GM12878 (cell line): ENCODE measurements at regions not wholly inside any gene's neighbourhood (a gene's known extent, or its start where the extent isn't known, plus 50 kb on each side); places are given as distances from the start of the nearest gene placed in this dataset.

Source experiments
- ATAC-seq: fragments of 200-7000 bp; cut with Tn5 transposase; 3 replicates; pipeline ENCODE4 v1.9.1; 2020; ENCODE audit warnings: mild to moderate bottlenecking, moderate library complexity
- BruUV-seq: library from RNA; stranded (reverse); fragments of 400-500 nt; replicated peaks from 2 replicates; lab custom pipeline; 2021; lab: Mats Ljungman, UMichigan
- CTCF ChIA-PET: fragments of 300-600 bp; sonication (Branson Sonifier 250); formaldehyde crosslinking; extraction: SDS; loops from one replicate; lab custom pipeline; 2021; ENCODE audit warnings: inconsistent platforms; lab: Yijun Ruan, JAX
- POLR2A ChIA-PET: fragments of 350-600 bp; formaldehyde crosslinking; extraction: SDS; loops from one replicate; lab custom pipeline; 2021; ENCODE audit warnings: inconsistent platforms; lab: Charles Lee
- RAD21 ChIA-PET: fragments of 300-600 bp; sonication (Branson Sonifier 250); formaldehyde crosslinking; loops from one replicate; lab custom pipeline; 2023; ENCODE audit warnings: antibody characterized with exemption; ENCODE audit not compliant: unreplicated experiment; lab: Charles Lee
- SMC1A ChIA-PET: fragments of 300-600 bp; sonication (Branson Sonifier 250); formaldehyde crosslinking; loops from one replicate; lab custom pipeline; 2023; ENCODE audit not compliant: unreplicated experiment, uncharacterized antibody; lab: Charles Lee
- DNase-seq: peaks from one replicate; pipeline ENCODE4 v3.0.0-alpha.2; 2011; ENCODE audit warnings: low read depth, low spot score
- FAIRE-seq: peaks from 3 replicates; lab custom pipeline; 2011; peaks lifted over from hg19 to GRCh38; lab: Jason Lieb, UNC
- H2AFZ ChIP-seq: 2 replicates; pipeline ENCODE4 v1.6.0; 2011; ENCODE audit warnings: low read depth, low read length, control low read depth; ENCODE audit not compliant: control insufficient read depth
- H3K27ac ChIP-seq: 2 replicates; pipeline ENCODE4 v1.5.1; 2011; ENCODE audit warnings: control low read depth; ENCODE audit not compliant: control insufficient read depth, insufficient read depth
- H3K27me3 ChIP-seq, 2 experiments: replicated peaks in 1 of 2; 2 replicates each; pipeline versions ENCODE4 v1.6.0 to v1.6.1; 2011; ENCODE audit warnings: low read length in 1 of 2; ENCODE audit not compliant: control insufficient read depth in 2 of 2, insufficient read depth in 2 of 2
- H3K36me3 ChIP-seq, 2 experiments: 2 replicates each; pipeline ENCODE4 v1.5.1; 2011; ENCODE audit warnings: low read length in 1 of 2; ENCODE audit not compliant: control insufficient read depth in 2 of 2, insufficient read depth in 2 of 2
- H3K4me1 ChIP-seq: 2 replicates; pipeline ENCODE4 v1.6.1; 2011; ENCODE audit warnings: mild to moderate bottlenecking, low read length, moderate library complexity, mixed read lengths; ENCODE audit not compliant: control insufficient read depth, insufficient read depth
- H3K4me2 ChIP-seq: 2 replicates; pipeline ENCODE4 v1.6.0; 2011; ENCODE audit warnings: control low read depth; ENCODE audit not compliant: control insufficient read depth, insufficient read depth
- H3K4me3 ChIP-seq: fragments of 200-600 bp; sonication (generic); 2 replicates; pipeline ENCODE4 v1.5.1; 2016
- H3K79me2 ChIP-seq: 2 replicates; pipeline ENCODE4 v1.6.0; 2011; ENCODE audit warnings: low read length; ENCODE audit not compliant: control insufficient read depth, insufficient read depth
- H3K9ac ChIP-seq: 2 replicates; pipeline ENCODE4 v1.8.0; 2011; ENCODE audit warnings: low read length, control low read depth, mixed read lengths; ENCODE audit not compliant: control insufficient read depth, insufficient read depth
- H3K9me3 ChIP-seq: replicated peaks from 3 replicates; pipeline ENCODE4 v1.5.1; 2011; ENCODE audit warnings: mild to moderate bottlenecking, low read length; ENCODE audit not compliant: control insufficient read depth, insufficient read depth
- H4K20me1 ChIP-seq: 2 replicates; pipeline ENCODE4 v1.6.0; 2011; ENCODE audit not compliant: control insufficient read depth, insufficient read depth
- MEF2A ChIP-seq: IDR thresholded peaks from 2 replicates; pipeline ENCODE4 v1.6.1; 2011; ENCODE audit warnings: low read depth, mild to moderate bottlenecking, low read length, moderate library complexity; ENCODE audit not compliant: insufficient read depth
- RBBP5 ChIP-seq: fragments of 200-600 bp; sonication (generic); conservative IDR thresholded peaks from 2 replicates; pipeline ENCODE4 v1.6.1; 2016
- RFX5 ChIP-seq: IDR thresholded peaks from 2 replicates; pipeline ENCODE4 v1.6.1; 2011; ENCODE audit warnings: low read depth, low read length, improper control_type of control experiment
- RUNX3 ChIP-seq: IDR thresholded peaks from 2 replicates; pipeline ENCODE4 v1.6.1; 2012; ENCODE audit warnings: low read length, inconsistent platforms
- TCF3 ChIP-seq: IDR thresholded peaks from 2 replicates; pipeline ENCODE4 v1.6.1; 2012; ENCODE audit warnings: low read depth, mild to moderate bottlenecking, low read length, borderline replicate concordance; ENCODE audit not compliant: insufficient read depth
- TCF7 ChIP-seq: IDR thresholded peaks from 2 replicates; pipeline ENCODE4 v1.6.1; 2014; ENCODE audit warnings: antibody characterized with exemption, borderline replicate concordance
- USF2 ChIP-seq: IDR thresholded peaks from 2 replicates; pipeline ENCODE4 v1.6.1; 2011; ENCODE audit warnings: low read depth, low read length, improper control_type of control experiment, borderline replicate concordance
- ZNF622 ChIP-seq: fragments of 450-650 bp; IDR thresholded peaks from 2 replicates; pipeline ENCODE4 v1.6.1; 2017; ENCODE audit warnings: mild to moderate bottlenecking, inconsistent platforms
- WGBS: methylation state at CpG from one replicate; pipeline ENCODE4 v1.1.6; 2016; ENCODE audit warnings: low lambda C conversion rate; ENCODE audit not compliant: insufficient replicate concordance, insufficient coverage; ENCODE audit errors: missing lambda C conversion rate; 5-methylcytosine and 5-hydroxymethylcytosine counted together
- in situ Hi-C: fragments of 300-500 bp; cut with MboI; formaldehyde crosslinking; loops from 9 replicates; pipeline ENCODE4 v1.14.3; 2018; ENCODE audit warnings: mixed read lengths
- intact Hi-C: fragments of 100-400 bp; cut with micrococcal nuclease; formaldehyde crosslinking; loops from one replicate; pipeline ENCODE4 v1.14.2; 2022; ENCODE audit not compliant: unreplicated experiment
- TF ChIP-seq, protein P1 (sequence below): IDR thresholded peaks from 2 replicates; pipeline ENCODE4 v1.6.1; 2012; ENCODE audit warnings: low read depth, low read length, improper control_type of control experiment
- TF ChIP-seq, protein P2 (sequence below), 3 experiments: IDR thresholded peaks in 2 of 3; conservative IDR thresholded peaks in 1 of 3; 2 replicates each; pipeline ENCODE4 v1.5.1; 2011; ENCODE audit warnings: low read depth in 3 of 3, low read length in 3 of 3, mild to moderate bottlenecking in 3 of 3, control low read depth in 2 of 3, moderate library complexity in 2 of 3, inconsistent platforms in 1 of 3, mixed read lengths in 1 of 3; ENCODE audit not compliant: control insufficient read depth in 2 of 3, insufficient read depth in 1 of 3; ENCODE audit errors: extremely low read depth in 1 of 3

DNA sequence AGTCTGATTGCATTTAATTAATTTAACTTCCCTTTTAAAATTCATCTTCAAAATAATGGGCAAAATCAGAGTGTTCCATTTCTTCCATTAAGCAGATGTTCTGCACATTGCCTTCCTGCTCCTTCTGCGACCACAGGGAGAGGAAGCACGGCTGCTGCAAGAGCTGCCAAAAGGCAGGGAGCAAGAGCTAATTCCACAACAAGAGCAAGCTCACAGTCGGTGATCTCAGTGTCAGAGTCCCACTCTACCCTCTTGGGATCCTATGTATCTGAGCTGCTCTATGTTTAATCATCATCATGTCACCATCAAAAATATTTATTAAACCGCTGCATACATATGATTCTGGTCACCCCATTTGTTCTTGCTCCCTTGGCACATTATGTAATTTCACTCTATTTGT is 255.3 kb upstream of the CAMK1G start (continued):
- no peak for TF ChIP-seq TCF3
- TF ChIP-seq MEF2A: no peak

DNA sequence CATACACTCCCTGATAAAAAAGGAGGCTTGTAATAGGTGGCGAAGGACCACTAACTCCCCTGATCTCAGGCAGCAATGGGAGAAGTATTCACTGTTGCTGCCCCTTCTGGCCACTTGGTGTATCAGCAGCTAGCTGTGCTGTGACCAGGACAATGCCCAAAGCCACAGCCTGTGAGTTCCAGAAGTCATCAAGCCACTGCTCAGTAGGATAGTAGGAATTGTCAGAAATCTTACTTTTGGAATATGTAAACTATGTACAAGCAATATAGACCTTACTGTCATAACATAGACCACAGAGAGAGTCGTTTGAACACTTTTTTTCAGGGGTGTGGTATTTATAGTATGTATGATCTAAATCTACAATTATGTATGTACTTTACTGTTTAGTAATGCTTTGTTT is 248.3 kb upstream of the CAMK1G start:
- DNase-seq (no peak), FAIRE-seq (no peak), ATAC-seq (peak; percentile 90)
- Histone ChIP-seq H3K36me3 (no peaks in the 10 kb centered on the region), H3K79me2 (no peaks in the 10 kb centered on the region), H3K4me1 (no peaks in the 10 kb centered on the region), H4K20me1 (no peaks in the 10 kb centered on the region), H3K4me3 (no peak overlapping the region), H3K4me2 (no peak overlapping the region), H3K9me3 (no peaks in the 10 kb centered on the region), H3K27ac (no peak overlapping the region), H2AFZ (no peak overlapping the region), H3K9ac (no peak overlapping the region), H3K27me3 (peaks cover 0 to 2% of the 10 kb centered on the region in 2 experiments; a peak in 1 of 4 replicates)
- BruUV-seq: no TSS peak
- WGBS: 25% methylated on average over 2 of the region's 2 CpGs
- no peak for TF ChIP-seq ZNF622
- no peak for TF ChIP-seq RFX5
- no peak for TF ChIP-seq USF2
- no peak for TF ChIP-seq RUNX3
- no peak for TF ChIP-seq RBBP5
- TF ChIP-seq, protein P1, sequence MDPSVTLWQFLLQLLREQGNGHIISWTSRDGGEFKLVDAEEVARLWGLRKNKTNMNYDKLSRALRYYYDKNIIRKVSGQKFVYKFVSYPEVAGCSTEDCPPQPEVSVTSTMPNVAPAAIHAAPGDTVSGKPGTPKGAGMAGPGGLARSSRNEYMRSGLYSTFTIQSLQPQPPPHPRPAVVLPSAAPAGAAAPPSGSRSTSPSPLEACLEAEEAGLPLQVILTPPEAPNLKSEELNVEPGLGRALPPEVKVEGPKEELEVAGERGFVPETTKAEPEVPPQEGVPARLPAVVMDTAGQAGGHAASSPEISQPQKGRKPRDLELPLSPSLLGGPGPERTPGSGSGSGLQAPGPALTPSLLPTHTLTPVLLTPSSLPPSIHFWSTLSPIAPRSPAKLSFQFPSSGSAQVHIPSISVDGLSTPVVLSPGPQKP: no peak
- TF ChIP-seq, protein P2, sequence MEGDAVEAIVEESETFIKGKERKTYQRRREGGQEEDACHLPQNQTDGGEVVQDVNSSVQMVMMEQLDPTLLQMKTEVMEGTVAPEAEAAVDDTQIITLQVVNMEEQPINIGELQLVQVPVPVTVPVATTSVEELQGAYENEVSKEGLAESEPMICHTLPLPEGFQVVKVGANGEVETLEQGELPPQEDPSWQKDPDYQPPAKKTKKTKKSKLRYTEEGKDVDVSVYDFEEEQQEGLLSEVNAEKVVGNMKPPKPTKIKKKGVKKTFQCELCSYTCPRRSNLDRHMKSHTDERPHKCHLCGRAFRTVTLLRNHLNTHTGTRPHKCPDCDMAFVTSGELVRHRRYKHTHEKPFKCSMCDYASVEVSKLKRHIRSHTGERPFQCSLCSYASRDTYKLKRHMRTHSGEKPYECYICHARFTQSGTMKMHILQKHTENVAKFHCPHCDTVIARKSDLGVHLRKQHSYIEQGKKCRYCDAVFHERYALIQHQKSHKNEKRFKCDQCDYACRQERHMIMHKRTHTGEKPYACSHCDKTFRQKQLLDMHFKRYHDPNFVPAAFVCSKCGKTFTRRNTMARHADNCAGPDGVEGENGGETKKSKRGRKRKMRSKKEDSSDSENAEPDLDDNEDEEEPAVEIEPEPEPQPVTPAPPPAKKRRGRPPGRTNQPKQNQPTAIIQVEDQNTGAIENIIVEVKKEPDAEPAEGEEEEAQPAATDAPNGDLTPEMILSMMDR (IDR thresholded peaks at IDR 0.05 in 2 of 3, conservative IDR thresholded peaks at IDR 0.05 in 1 of 3; ENCODE audit: control insufficient read depth in 2 of 3, extremely low read depth in 1 of 3, insufficient read depth in 1 of 3, low read depth in 3 of 3, low read length in 3 of 3): peak; percentile 58 to 82 (median 80)
- TF ChIP-seq TCF7: no peak
- intact Hi-C loops: no loop called here
- in situ Hi-C loops: no loop called here
- CTCF ChIA-PET: interaction anchor here (0.7 to 1.6 kb wide), 6 partner anchors 10 to 177 kb away, joined by 3 to 10 read pairs (median 4); no protein-coding TSS in a partner anchor
- POLR2A ChIA-PET: no interaction called here
- RAD21 ChIA-PET: no interaction called here
- SMC1A ChIA-PET: no interaction called here
